NAMALWA (cell line): ENCODE measurements at regions not wholly inside any gene's neighbourhood (a gene's known extent, or its start where the extent isn't known, plus 50 kb on each side); places are given as distances from the start of the nearest gene placed in this dataset.
"Not testable (repeated sequence)": the region's sequence is repeated elsewhere in the genome, so short reads cannot be mapped to it uniquely, and the experiment has no call there.

Experiments
- DNase-seq: peaks from one replicate; pipeline ENCODE4 v3.0.0-alpha.2; 2015; ENCODE audit warnings: low spot score

DNA sequence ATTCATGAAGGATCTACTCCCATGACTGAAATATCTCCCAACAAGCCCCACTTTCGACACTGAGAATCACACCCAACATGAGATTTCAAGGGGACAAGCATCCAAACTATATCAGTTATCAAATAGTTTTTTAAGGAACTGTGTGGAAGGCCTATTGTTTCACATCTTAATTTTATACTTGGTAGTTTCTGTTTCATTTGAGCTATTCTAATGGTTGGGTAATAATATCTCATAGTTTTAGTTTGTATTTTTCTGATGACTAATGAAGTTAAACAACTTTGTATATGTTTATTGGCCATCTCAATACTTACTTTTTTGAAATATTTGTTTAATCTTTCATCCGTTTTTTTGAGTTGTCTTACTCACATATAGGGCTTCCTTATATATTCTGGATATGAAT lies 135.0 kb downstream of the SCG2 start:
- no peak for DNase-seq

DNA sequence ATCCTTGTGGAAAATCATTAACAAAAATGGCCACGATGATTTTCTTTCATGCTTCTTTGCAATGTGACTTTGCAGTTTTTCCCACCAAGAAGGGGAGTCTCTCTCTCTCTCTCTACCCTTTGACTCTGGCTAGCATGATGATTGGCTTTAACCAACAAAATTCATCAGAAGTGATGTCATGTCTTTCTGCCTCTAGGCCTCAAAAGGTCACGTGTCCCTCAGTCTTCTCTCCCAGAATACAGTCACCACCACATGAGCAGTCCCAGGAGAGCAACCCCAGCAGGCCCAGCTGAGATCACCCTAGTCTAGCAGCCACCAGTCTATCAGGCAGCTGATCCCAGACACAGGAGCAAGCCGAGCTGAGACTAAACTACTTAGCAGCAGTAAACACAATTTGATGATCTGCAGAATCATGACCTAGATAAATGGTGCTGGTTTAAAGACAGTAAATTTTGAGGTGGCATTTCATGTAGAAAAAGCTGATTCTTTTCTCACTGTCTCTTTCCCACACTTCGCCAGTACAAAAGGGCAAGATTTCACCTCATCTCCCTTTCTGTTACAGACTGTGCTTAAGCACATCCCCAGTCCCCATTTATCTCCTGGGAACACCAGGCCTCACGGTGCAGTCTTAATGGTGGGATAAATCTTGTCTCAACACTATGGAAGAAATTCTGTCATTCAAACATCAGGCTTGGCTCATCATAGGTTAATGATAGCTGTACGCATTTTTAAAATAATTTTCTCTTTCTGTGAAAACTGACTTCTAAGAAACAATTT lies 132.7 kb downstream of the SCG2 start:
- DNase-seq = no peak

DNA sequence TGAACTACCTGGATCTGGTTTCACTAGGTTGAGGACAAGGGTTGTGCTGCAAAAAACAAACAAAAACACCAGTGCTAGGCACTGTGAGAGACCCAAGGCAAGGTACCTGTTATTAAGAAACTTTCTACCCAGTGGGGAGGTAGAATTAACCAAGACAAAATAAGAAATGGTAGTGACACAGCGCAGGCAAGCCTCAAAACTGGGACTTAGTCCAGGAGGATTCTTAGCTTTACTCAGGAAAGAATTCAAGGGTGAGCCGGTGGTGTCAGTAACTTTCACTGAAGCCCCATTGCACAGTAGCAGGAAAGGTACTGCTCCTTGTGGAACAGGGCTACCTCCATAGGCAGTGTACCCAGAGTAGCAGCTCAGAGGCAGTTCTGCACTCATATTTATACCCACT lies 131.6 kb downstream of the SCG2 start:
- no peak for DNase-seq

DNA sequence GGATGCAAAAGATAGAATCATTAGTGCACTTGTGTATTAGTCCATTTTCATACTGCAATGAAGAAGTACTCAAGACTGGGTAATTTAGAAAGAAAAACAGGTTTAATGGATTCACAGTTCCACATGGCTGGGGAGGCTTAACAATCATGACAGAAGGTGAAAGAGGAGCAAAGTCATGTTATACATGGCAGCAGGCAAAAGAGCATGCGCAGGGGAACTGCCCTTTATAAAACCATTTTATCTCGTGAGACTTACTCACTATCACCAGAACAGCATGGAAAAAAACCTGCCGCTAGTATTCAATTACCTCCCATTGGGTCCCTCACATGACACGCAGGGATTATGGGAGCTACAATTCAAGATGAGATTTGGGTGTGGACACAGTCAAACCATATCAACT lies 129.4 kb downstream of the SCG2 start:
- no peak for DNase-seq

DNA sequence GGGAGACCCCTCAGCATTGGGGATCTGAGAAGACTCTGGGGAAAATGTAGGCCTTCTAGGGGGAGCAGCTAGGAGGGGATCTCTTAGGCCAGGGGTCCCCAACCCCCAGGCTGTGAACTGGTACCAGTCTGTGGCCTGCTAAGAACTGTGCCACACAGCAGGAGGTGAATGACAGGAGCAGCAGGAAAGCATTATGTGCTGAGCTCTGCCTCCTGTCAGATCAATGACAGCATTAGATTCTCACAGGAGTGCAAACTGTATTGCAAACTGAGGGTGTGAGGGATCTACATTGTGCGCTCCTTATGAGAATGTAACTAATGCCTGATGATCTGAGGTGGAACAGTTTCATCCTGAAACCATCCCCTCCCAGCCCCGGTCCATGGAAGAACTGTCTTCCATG lies 127.3 kb downstream of the SCG2 start:
- no peak for DNase-seq

DNA sequence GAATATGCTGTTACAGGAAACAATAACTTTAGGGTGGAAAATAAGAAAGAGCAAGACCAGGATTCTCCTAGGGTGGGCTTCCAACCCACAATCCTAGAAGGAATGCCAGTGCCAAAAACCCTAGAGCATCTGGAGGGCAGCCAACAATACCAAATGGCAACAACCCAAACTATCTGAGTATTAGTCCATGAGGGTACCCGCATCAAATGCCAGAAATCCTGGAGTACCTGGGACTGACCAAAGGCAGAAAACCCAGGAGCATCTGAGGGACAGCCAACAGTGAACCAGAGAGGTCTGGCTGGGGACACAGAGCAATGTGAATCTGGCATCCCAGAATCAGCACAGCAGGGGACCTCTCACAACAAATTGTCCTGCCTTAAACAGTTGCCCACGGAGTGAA lies 126.3 kb downstream of the SCG2 start:
- DNase-seq = no peak

DNA sequence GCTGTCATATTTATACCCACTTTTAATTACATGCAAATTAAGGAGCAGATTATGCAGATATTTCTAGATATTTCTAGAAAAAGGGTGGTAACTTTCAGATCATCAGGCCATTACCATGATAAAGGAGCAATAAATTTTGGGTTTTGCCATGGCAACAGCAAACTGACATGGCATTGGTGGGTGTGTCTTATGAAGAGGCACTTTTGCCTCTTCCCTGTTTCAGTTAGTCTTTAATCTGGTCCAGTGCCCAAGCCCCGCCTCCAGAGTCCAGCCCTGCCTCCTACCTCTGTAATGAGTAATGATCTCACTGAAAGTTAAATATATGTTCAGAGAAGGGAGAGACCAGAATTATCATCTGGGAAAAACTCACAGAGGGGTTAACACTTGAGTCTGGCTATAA lies 124.8 kb downstream of the SCG2 start:
- DNase-seq = no peak

DNA sequence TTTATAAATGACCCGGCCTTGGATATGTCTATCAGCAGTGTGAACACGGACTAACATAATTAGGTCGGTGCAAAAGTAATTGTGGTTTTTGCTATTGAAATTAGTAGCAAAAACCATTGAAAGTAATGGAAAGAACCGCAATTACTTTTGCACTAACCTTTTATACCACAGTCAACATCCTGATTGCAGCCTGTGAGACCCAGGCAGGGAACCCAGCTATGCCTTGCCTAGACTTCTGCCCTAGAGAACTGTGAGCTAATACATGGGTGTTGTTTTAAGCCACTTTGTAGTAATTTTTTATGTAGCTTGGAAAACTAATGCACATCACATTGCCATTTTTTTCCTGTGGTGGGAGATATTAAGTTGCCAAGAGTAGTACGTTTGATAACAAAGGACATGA lies 120.7 kb downstream of the SCG2 start:
- no peak for DNase-seq

DNA sequence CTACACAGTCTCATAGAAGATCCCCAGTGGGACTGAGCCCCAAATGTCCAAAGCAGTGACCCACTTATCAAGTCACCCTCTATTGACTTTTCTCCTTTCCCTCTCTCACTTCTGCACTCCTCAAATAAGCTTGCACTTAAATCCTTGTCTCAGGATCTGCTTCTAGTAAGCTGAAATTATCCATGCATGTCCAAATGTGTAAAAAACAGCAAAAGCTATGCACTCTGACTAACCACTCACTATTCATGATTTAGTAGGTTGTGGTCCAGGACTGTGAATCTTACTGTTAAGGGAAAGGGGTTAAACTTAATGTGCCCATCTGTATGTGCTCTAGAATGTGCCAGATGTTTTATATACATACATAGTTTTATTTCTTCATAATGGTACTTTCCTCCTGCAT lies 115.4 kb downstream of the SCG2 start:
- DNase-seq = no peak

DNA sequence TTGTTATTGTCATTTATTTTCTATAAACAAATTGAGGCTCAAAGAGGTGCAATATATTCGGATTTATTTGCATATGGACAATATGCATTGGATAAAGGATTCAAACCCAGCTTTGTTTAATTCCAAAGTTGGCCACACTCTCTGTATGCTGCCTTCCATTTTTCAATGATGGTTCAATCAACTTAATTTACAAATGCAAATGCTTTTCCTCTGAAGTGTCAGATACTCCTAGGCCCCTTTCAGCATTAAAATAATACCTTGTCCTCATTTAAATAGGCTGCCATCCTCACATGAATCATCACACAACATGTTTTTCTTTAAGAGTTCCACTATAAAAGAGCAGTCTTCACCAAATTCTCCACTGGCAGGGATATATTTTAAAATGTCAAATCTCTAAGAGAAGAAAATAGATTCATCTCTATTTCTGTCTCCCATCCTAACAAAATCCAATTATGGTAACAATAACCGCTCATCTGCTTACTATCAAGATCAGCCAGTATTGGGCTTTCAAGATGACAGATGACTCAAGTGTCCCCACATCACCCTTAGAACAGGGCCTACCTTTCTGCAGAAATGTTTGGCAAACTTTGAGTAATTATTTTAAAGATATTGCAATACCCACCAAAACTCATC lies 114.8 kb downstream of the SCG2 start:
- DNase-seq = no peak

DNA sequence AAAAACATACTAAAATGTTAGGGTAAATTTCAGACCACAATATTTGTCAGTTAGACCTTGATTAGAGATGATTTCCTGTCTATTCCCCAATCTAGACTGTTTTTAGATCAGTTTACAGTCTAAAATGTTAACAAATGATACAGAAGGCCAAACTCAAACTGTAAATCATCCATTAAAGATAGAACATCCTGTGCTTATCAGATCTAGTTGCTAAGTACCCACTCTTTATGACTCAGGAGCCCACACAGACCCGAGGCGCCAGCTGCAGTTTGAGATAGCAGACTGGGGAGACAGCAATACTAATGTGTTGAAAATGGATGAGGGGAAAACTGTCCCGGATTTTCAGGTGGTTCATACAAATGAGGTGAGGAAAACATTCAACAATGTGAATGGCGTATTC lies 113.3 kb downstream of the SCG2 start:
- no peak for DNase-seq

DNA sequence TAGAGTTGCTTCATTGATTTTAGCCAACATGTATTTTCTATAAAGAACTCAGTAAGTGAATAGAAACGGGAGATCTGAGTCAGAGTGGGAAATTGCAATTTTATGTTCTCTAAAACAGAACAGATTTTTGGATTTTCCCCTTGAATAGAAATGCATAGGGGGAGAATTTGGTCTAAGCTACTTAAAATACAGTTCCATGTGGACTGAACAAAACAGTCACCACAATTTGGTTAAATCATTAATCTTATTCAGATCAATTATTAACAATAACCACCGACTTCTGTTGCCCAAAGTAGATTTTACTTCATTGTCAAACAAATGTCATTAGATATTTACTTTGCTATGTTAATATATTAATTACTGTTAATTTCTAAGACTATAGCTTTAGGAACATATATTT lies 107.7 kb downstream of the SCG2 start:
- no peak for DNase-seq

DNA sequence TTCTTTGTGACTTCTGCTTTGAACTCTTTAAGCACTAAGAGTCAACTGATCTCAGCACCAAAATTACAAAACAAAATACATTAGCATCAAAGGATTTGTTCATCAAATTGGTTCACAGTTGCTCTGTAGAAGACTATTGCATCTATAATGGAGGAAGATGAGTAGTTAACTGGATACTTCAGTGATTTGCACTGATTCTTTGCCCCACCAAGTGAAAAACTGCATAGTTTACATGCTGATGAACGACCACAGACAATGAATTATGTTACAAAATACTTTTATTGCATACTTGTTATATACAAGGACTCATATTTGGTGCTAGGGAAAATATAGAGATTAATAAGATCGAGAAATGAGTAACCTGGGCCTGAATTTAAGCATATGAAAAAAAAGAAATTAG lies 107.2 kb downstream of the SCG2 start:
- no peak for DNase-seq

DNA sequence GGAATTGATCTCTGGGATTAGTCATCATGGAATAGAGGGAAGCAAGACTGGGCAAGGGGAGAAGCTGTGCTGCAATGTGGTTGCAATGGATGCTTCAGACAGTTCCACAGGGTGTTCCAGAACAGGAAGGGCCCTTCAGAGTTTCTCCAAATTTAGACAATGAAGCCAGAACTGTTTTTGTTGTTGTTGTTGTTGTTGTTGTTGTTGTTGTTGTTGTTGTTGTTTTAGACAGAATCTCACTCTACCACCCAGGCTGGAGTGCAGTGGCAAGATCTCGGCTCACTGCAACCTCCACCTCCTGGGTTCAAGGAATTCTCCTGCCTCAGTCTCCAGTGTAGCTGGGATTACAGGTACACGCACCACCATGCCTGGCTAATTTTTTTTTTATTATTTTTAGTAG lies 105.3 kb downstream of the SCG2 start:
- DNase-seq = not testable (repeated sequence)

DNA sequence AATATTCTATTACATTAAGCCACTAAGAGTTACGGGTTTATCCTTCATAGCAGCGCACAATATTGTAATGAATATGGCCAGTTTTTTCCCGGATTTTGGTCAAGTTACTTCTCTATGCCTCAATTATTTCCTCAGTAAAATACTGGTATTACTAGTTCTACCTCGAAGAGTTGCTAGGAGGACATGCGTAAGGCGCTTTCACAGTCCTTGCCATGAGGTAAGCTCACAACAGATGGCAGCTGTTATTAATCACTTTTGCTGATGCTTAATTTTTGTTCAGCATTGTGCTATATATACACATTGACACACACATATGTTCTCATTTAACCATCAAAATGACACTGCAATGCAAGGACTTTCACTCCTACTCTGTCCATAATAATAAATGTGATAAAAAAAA lies 101.5 kb downstream of the SCG2 start:
- DNase-seq = no peak

DNA sequence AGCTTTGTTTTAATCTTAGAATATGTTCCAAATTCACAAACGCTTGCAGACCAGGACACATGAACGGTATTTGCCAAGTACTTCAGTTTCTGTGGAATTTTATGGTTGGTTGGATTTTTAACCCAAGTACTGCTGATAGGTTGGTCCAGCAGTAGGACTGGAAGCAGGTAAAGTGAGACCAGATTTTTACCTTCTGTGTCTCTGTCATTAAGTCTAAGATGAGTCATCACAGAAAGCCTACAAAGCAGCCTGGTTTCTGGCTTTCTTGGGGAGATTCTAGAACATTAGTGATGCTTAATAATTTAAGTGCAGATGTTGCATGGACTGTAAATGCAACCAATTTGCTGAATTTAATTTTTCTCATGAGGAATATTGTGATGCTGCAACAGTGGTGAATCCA lies 100.5 kb downstream of the SCG2 start:
- no peak for DNase-seq

DNA sequence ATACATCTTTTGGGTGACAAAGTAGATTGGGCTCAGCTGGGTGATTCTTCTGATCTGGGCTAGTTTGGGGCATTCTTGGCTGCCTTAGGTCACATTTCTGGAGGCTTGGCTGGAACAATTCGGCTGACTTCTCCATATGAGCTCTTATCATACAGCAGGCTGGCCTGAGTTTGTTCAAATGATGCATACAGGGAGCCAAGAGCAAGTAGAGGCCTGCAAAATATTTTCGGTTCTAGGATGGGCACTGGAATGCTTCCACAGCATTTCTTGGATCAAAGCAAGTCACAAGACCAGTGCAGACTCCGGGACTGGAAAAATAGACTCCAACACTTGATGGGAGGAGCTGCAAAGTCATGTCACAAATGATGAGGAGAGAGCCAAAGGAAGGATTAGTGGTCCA lies 98.4 kb downstream of the SCG2 start:
- DNase-seq = no peak

DNA sequence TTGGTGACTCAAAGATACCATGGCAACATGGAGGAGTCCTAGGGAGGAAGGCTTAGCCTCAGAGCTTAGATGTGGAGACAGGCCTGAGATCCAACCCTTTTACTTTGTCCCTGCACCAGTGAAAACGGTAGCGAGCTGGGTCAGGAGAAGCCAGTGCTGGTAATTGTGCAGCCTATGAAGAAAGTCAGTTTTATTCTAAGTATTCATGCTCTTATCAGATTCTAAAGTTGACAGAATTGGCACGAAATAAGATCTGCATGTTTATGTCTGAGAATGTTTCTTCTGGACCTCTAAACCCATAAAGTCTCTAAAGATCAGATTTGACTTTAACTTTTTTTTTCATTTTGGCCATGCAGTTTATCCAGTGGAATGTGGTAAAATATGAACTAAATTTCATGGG lies 93.8 kb downstream of the SCG2 start:
- DNase-seq = no peak

DNA sequence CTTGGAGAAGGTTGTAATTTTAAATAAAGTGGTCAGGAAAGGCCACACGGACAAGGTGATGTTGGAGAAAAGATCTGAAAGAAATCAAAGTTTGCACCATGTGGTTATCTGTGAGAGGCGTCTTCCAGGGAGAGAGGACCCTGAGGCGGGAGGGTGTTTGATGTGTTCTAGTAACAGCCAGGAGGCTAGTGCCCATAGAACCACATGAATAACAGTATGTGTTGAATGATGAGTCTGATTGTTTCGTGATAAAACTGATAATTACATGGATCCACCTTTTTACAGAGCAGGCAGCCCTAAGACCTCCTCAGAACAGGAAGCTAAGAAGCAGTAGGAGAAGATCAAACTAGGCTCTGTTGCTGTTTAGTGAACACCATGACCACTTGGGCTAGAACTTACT lies 91.4 kb downstream of the SCG2 start:
- DNase-seq = no peak

DNA sequence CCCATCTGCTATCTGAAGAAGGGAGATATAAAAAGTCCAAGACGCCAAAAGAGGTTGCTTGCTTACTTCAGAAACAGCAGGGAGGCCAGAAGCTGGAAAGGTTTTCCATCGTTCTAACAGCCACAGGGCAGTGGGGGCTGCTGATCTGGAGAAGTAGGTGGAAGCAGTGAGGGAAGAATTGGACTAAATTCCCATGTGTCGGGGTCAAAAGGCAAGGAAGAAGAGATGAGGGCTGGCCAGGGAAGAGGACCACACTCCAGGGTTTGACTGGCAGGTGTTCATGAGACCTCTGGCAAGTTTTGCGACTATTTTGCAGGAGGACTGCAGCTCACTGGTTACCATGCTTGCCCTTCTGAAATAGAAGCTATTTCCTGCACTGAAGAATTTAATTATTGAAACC lies 91.0 kb downstream of the SCG2 start:
- no peak for DNase-seq

DNA sequence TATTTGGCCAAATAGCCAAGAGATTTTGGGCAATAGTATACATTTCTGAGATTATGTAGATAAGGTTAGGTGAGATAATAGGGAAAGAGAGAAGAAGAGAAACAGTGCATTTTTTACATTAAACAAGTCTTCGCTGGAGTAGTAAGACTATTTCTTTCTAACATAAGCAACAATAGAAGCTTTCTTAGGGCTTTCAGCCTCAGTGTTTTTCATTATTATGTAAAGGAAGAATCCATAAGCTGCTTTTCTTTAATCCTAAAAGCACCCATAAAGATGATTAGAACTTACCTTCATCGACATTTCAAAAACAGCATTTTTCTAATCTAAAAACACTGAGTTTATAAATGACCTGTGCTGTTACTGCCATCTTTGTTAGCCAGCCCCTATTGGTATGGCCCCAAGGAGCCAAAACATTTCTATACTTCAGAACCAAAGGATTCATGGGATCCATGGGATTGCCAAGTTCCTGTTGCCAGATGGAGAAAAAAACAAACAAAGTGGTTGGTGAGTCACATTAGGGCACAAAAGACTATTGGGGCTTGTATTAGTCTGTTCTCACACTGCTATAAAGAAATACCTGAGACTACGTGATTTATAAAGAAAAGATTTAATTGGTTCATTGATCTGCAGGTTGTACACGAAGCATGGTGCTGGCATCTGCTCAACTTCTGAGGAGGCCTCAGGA lies 88.2 kb downstream of the SCG2 start:
- no peak for DNase-seq

DNA sequence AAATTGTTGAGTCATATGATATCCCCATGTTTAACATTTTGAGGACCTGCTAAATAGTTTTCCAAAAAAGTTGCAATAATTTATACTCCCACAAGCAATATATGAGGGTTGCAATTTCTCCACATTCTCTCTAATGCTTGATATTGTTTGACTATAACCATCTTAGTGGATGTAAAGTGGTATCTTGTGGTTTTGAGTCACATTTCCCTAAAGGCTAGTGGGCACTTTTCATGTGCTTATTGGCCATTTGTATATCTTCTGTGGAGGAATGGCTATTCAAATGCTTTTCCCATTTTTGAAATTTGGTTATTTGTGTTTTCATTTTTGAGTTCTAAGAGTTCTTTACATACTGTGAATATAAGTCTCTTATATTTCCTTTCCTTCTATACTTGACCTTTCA lies 82.7 kb downstream of the SCG2 start:
- no peak for DNase-seq

DNA sequence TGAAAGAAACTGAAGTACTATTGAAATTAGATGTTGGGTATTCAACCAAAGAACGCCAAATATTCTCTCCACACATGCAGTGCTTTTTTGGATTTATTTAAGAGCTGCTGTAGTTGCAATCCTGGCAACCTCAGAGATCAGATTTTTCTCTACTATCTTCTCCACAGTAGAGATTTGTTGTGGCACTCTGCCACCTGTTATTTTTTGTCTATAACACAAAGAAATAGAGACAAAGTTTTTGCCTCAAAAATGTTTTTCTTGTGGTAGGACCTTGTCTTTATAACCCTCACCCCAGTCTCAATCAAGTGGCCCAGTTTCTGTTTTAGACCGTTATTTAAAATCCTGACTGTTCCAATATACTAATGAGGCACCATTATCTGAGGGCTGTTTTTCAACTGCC lies 79.4 kb downstream of the SCG2 start:
- DNase-seq = no peak

DNA sequence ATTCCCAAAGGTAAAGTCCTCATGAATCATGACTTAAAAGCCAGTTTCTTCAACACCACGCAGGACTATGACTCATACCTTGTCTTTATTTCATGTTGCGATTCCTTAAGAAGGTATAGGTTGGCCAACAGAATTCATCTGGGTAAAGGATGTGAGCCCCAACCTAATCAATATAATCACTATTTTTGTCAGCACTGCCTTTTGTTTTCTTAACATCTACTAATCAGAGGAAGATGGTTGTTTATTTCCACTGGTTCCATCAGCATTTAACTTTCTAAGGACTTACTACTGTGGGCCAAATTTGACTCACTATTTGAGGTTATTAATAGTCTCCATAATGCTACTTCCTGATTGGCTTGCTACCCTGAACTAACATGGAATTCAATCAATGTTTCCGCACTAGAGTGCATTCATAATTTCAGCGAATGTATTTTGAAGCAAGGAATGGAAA lies 78.6 kb downstream of the SCG2 start:
- DNase-seq = no peak
